Spleen (tissue), 11 donors: ENCODE measurements at regions not wholly inside any gene's neighbourhood (a gene's known extent, or its start where the extent isn't known, plus 50 kb on each side); places are given as distances from the start of the nearest gene placed in this dataset.

Experiments
- DNase-seq: peaks from one replicate; pipeline ENCODE4 v3.0.0-alpha.2; 2020
- H3K27ac ChIP-seq, 8 donors: fragments of 200-600 bp; sonication (generic) in 7 of 8; 1 replicate in 4 of 8; 2 replicates in 4 of 8; pipeline versions ENCODE4 v1.5.0 to v1.8.0; 2016 to 2021; ENCODE audit warnings: inconsistent platforms in 4 of 8, mild to moderate bottlenecking in 4 of 8, moderate library complexity in 1 of 8
- H3K27me3 ChIP-seq, 7 donors: fragments of 200-600 bp; sonication (generic) in 6 of 7; replicated peaks in 1 of 7; 1 replicate in 4 of 7; 2 replicates in 3 of 7; pipeline versions ENCODE4 v1.5.0 to v1.8.0; 2016 to 2021; ENCODE audit warnings: inconsistent platforms in 3 of 7, mild to moderate bottlenecking in 1 of 7
- H3K36me3 ChIP-seq, 6 donors: fragments of 200-600 bp; sonication (generic) in 5 of 6; 1 replicate in 4 of 6; 2 replicates in 2 of 6; pipeline versions ENCODE4 v1.5.0 to v1.8.0; 2016 to 2021; ENCODE audit warnings: inconsistent platforms in 2 of 6
- H3K4me1 ChIP-seq, 6 donors: fragments of 200-600 bp; sonication (generic) in 5 of 6; 1 replicate in 3 of 6; 2 replicates in 3 of 6; pipeline versions ENCODE4 v1.5.0 to v1.8.0; 2016 to 2021; ENCODE audit warnings: inconsistent platforms in 3 of 6
- H3K4me3 ChIP-seq, 8 donors: fragments of 200-600 bp; sonication (generic) in 7 of 8; 1 replicate in 4 of 8; 2 replicates in 4 of 8; pipeline versions ENCODE4 v1.5.0 to v1.8.0; 2016 to 2021; ENCODE audit warnings: inconsistent platforms in 4 of 8, mild to moderate bottlenecking in 4 of 8, moderate library complexity in 2 of 8
- H3K9me3 ChIP-seq, 8 donors: fragments of 200-600 bp; sonication (generic) in 7 of 8; 1 replicate in 4 of 8; 2 replicates in 4 of 8; pipeline versions ENCODE4 v1.5.0 to v1.8.0; 2016 to 2021; ENCODE audit warnings: inconsistent platforms in 4 of 8
- CTCF ChIP-seq, 11 experiments: fragments of 200-600 bp in 7 of 11; fragments of 450-650 bp in 4 of 11; sonication (generic) in 4 of 11; IDR thresholded peaks in 8 of 11; conservative IDR thresholded peaks in 3 of 11; 1 replicate in 7 of 11; 2 replicates in 4 of 11; pipeline versions ENCODE4 v1.4.0 to v1.8.0; 2016 to 2021; ENCODE audit warnings: antibody characterized with exemption in 11 of 11, inconsistent platforms in 4 of 11, mild to moderate bottlenecking in 1 of 11
- POLR2A ChIP-seq, 3 donors: fragments of 450-650 bp; IDR thresholded peaks; one replicate each; pipeline ENCODE4 v1.5.1; 2017; ENCODE audit warnings: antibody characterized with exemption in 3 of 3, mild to moderate bottlenecking in 1 of 3
- POLR2AphosphoS5 ChIP-seq, 3 donors: sonication (generic); formaldehyde crosslinking; IDR thresholded peaks; one replicate each; pipeline ENCODE4 v1.5.1; 2017; ENCODE audit warnings: antibody characterized with exemption in 3 of 3
- WGBS, 5 donors: extraction: QIAGEN DNeasy Blood & Tissue Kit in 3 of 5; methylation state at CpG; one replicate each; pipeline versions ENCODE4 v1.1.5 to v1.1.7; 2013 to 2018; 5-methylcytosine and 5-hydroxymethylcytosine counted together
- intact Hi-C: fragments of 100-400 bp; cut with DNase I; formaldehyde crosslinking; loops from one replicate; pipeline ENCODE4 v1.15.0; 2023; ENCODE audit warnings: low total_unique reads
- donor health status: healthy with polysubstance abuse.
- donor health status: DM: no; HTN: no; CAD: no; lungs with moderate emphysema.
- donor health status: DM: no; HTN: no; CAD: no.
- donor health status: Bipolar disorder and iron deficiency.
- donor health status: healthy.
- donor health status: DM: no; HTN: no; CAD: no.
- donor health status: DM: yes; HTN: yes; CAD: no.

GRCh38 chr11:70859180-70859579 lies 393.2 kb downstream of the SHANK2 start:
- no peak overlapping the region for H3K4me3 ChIP-seq
- intact Hi-C loops: no loop called here
- H3K36me3 ChIP-seq: no peaks in the 10 kb centered on the region
- WGBS, 5 donors: 90 to 98% (median 96%) methylated on average over 4 of the region's 4 CpGs
- no peaks in the 10 kb centered on the region for H3K9me3 ChIP-seq
- DNase-seq: no peak
- H3K27ac ChIP-seq: no peak overlapping the region
- peaks cover 0 to 19% (median 0%) of the 10 kb centered on the region in 7 donors for H3K27me3 ChIP-seq
- H3K4me1 ChIP-seq: no peaks in the 10 kb centered on the region
- TF ChIP-seq POLR2AphosphoS5 (IDR thresholded peaks at IDR 0.05): no peak
- TF ChIP-seq POLR2A (IDR thresholded peaks at IDR 0.05): no peak
- no peak for TF ChIP-seq CTCF (IDR thresholded peaks at IDR 0.05 in 8 of 11, conservative IDR thresholded peaks at IDR 0.05 in 3 of 11)

- no peaks in the 10 kb centered on the region for H3K4me1 ChIP-seq
- WGBS, 5 donors: 48 to 56% (median 53%) methylated on average over 7 of the region's 7 CpGs
- H3K27ac ChIP-seq: no peak overlapping the region
- no peak for DNase-seq
- no peaks in the 10 kb centered on the region for H3K36me3 ChIP-seq
- intact Hi-C loops: no loop called here
- H3K4me3 ChIP-seq: no peak overlapping the region
- TF ChIP-seq CTCF (IDR thresholded peaks at IDR 0.05 in 8 of 11, conservative IDR thresholded peaks at IDR 0.05 in 3 of 11): no peak
- TF ChIP-seq POLR2AphosphoS5 (IDR thresholded peaks at IDR 0.05): no peak
- TF ChIP-seq POLR2A (IDR thresholded peaks at IDR 0.05): no peak
- H3K9me3 ChIP-seq: no peaks in the 10 kb centered on the region
- H3K27me3 ChIP-seq: peaks cover 0 to 16% (median 0%) of the 10 kb centered on the region in 7 donors
Observed at GRCh38 chr11:70860888-70861287, 391.5 kb downstream of the SHANK2 start.

DNA sequence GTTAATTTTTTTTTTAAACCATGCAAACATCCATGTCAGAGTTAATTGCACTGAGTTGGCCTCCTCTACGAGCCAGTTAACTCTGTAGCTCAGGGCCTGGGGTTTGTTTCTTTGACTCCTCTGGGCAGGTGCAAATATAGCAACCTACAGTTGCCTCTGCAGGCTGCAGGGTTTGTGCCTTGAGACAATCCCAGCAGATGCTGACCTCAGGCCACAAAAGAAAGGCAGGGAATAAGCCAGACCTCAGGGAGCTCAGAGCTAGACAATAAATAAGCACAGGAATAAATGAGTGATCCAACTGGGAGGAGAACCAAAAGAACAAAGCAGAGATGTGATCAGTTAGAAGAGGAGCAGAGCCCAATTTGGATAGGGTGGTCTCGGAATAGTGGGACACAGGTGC lies 390.8 kb downstream of the SHANK2 start:
- H3K27me3 ChIP-seq: peaks cover 0 to 19% (median 0%) of the 10 kb centered on the region in 7 donors
- H3K4me3 ChIP-seq: no peak overlapping the region
- H3K36me3 ChIP-seq: no peaks in the 10 kb centered on the region
- TF ChIP-seq POLR2A (IDR thresholded peaks at IDR 0.05): no peak
- no peak for TF ChIP-seq CTCF (IDR thresholded peaks at IDR 0.05 in 8 of 11, conservative IDR thresholded peaks at IDR 0.05 in 3 of 11)
- no peak for TF ChIP-seq POLR2AphosphoS5 (IDR thresholded peaks at IDR 0.05)
- no peaks in the 10 kb centered on the region for H3K9me3 ChIP-seq
- H3K27ac ChIP-seq: no peak overlapping the region
- DNase-seq: no peak
- 60 to 77% (median 73%) methylated on average over 2 of the region's 2 CpGs for WGBS, 5 donors
- no peaks in the 10 kb centered on the region for H3K4me1 ChIP-seq
- intact Hi-C loops: no loop called here

DNA sequence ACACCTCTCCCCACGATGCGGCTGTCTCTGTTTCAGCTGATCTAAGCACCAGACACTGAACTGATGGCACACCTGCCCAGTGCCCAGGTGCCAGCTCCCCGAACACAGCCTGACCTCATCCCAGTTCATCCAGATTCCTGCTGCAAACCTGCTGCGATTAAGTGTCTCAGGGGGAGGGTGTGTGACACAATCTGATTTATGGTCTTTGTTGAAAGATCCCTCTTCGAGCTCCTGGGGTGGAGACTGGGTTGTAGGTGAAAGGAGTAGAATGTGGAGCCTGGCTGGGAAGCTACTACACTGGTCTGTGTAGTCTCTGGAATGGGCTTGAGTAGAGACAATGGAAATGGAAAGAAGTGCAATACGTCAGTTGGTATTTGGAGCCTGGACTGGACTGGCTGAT lies 390.3 kb downstream of the SHANK2 start:
- TF ChIP-seq POLR2AphosphoS5 (IDR thresholded peaks at IDR 0.05) (no peak), POLR2A (IDR thresholded peaks at IDR 0.05) (no peak)
- Histone ChIP-seq H3K27ac (no peak overlapping the region), H3K27me3 (peaks cover 0 to 19% (median 0%) of the 10 kb centered on the region in 7 donors), H3K4me1 (no peaks in the 10 kb centered on the region), H3K4me3 (no peak overlapping the region), H3K36me3 (no peaks in the 10 kb centered on the region), H3K9me3 (no peaks in the 10 kb centered on the region)
- WGBS, 5 donors: 74 to 88% (median 77%) methylated on average over 6 of the region's 6 CpGs
- DNase-seq: no peak
- intact Hi-C loops: no loop called here

DNA sequence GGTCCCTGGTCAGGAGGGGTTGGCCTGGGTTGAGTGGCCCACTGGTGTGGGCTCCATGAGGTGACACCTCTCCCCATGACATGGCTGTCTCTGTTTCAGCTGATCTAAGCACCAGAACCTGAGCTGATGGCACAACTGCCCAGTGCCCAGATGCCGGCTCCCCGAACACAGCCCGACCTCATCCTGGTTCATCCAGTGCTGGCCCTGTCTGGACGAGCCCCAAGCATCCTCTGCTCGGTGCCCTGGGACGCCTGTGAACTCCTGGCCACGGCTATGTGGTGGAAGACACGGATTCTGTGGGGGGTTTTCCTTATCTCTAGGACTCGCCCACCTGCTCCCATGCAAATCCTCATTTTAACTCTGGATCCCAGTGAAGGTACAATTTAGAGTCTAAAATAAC lies 389.2 kb downstream of the SHANK2 start:
- DNase-seq: no peak
- no peak overlapping the region for H3K27ac ChIP-seq
- H3K36me3 ChIP-seq: no peaks in the 10 kb centered on the region
- H3K9me3 ChIP-seq: no peaks in the 10 kb centered on the region
- H3K27me3 ChIP-seq: peaks cover 0 to 22% (median 0%) of the 10 kb centered on the region in 7 donors
- no peaks in the 10 kb centered on the region for H3K4me1 ChIP-seq
- no peak overlapping the region for H3K4me3 ChIP-seq
- TF ChIP-seq POLR2AphosphoS5 (IDR thresholded peaks at IDR 0.05) (no peak), POLR2A (IDR thresholded peaks at IDR 0.05) (no peak), CTCF (IDR thresholded peaks at IDR 0.05 in 8 of 11, conservative IDR thresholded peaks at IDR 0.05 in 3 of 11) (no peak)
- 77 to 94% (median 83%) methylated on average over 8 to 9 of the region's 9 CpGs for WGBS, 5 donors
- intact Hi-C loops: no loop called here
